Left ventricle myocardium inferior (tissue), 1 donor: ENCODE measurements at regions not wholly inside any gene's neighbourhood (a gene's known extent, or its start where the extent isn't known, plus 50 kb on each side); places are given as distances from the start of the nearest gene placed in this dataset.
A peak's percentile ranks its signal among the peaks of the same experiment; 100 is the strongest.

Experiments used
- DNase-seq: peaks from one replicate; pipeline ENCODE4 v3.0.0-alpha.2; 2020
- H3K27ac ChIP-seq: fragments of 200-600 bp; replicated peaks from 2 replicates; pipeline ENCODE4 v1.8.0; 2021
- H3K27me3 ChIP-seq: fragments of 200-600 bp; 2 replicates; pipeline ENCODE4 v1.8.0; 2021; ENCODE audit warnings: low read depth
- H3K36me3 ChIP-seq: fragments of 200-600 bp; 2 replicates; pipeline ENCODE4 v1.8.0; 2021
- H3K4me1 ChIP-seq: fragments of 200-600 bp; 2 replicates; pipeline ENCODE4 v1.8.0; 2021
- H3K4me3 ChIP-seq: fragments of 200-600 bp; 2 replicates; pipeline ENCODE4 v1.8.0; 2021; ENCODE audit warnings: mild to moderate bottlenecking, moderate library complexity
- H3K9me3 ChIP-seq: fragments of 200-600 bp; replicated peaks from 2 replicates; pipeline ENCODE4 v1.8.0; 2021
- CTCF ChIP-seq: fragments of 200-600 bp; IDR thresholded peaks from 2 replicates; pipeline ENCODE4 v1.8.0; 2021; ENCODE audit warnings: antibody characterized with exemption, mild to moderate bottlenecking, borderline replicate concordance
- intact Hi-C: fragments of 100-400 bp; cut with micrococcal nuclease; formaldehyde crosslinking; loops from one replicate; pipeline ENCODE4 v1.11.0; 2022
- donor health status: DM: no; HTN: yes; CAD: no; lungs with severe emphysema.

- Histone ChIP-seq H3K27me3 (no peaks in the 10 kb centered on the region), H3K36me3 (no peaks in the 10 kb centered on the region), H3K27ac (no peak overlapping the region), H3K4me3 (no peak overlapping the region), H3K9me3 (no peaks in the 10 kb centered on the region), H3K4me1 (no peaks in the 10 kb centered on the region)
- TF ChIP-seq CTCF, result no peak
- intact Hi-C loops, result no loop called here
- no peak for DNase-seq
Measured at GRCh38 chr6:119986934-119987549, 637.5 kb upstream of the MAN1A1 start.

GRCh38 chr6:119985952-119986736 lies 636.6 kb upstream of the MAN1A1 start:
- Histone ChIP-seq H3K9me3 (no peaks in the 10 kb centered on the region), H3K4me1 (no peaks in the 10 kb centered on the region), H3K4me3 (no peak overlapping the region), H3K27me3 (no peaks in the 10 kb centered on the region), H3K36me3 (no peaks in the 10 kb centered on the region), H3K27ac (no peak overlapping the region)
- intact Hi-C loops, result no loop called here
- no peak for DNase-seq
- TF ChIP-seq CTCF, result no peak

- Histone ChIP-seq H3K9me3 (no peaks in the 10 kb centered on the region), H3K27ac (no peak overlapping the region), H3K4me3 (no peak overlapping the region), H3K27me3 (no peaks in the 10 kb centered on the region), H3K4me1 (no peaks in the 10 kb centered on the region), H3K36me3 (no peaks in the 10 kb centered on the region)
- TF ChIP-seq CTCF, result no peak
- intact Hi-C loops, result no loop called here
- no peak for DNase-seq
Measured at GRCh38 chr6:119980802-119981201, 631.2 kb upstream of the MAN1A1 start.

GRCh38 chr6:119979862-119980261 lies 630.3 kb upstream of the MAN1A1 start:
- Histone ChIP-seq H3K27ac (no peak overlapping the region), H3K4me1 (no peaks in the 10 kb centered on the region), H3K4me3 (no peak overlapping the region), H3K9me3 (no peaks in the 10 kb centered on the region), H3K27me3 (no peaks in the 10 kb centered on the region), H3K36me3 (no peaks in the 10 kb centered on the region)
- DNase-seq, result no peak
- intact Hi-C loops, result no loop called here
- no peak for TF ChIP-seq CTCF

GRCh38 chr6:119978274-119978889 lies 628.8 kb upstream of the MAN1A1 start:
- intact Hi-C loops, result no loop called here
- DNase-seq, result no peak
- H3K27me3 ChIP-seq, result no peaks in the 10 kb centered on the region
- H3K4me3 ChIP-seq, result no peak overlapping the region
- H3K36me3 ChIP-seq, result no peaks in the 10 kb centered on the region
- H3K27ac ChIP-seq, result no peak overlapping the region
- H3K4me1 ChIP-seq, result no peaks in the 10 kb centered on the region
- no peaks in the 10 kb centered on the region for H3K9me3 ChIP-seq
- TF ChIP-seq CTCF, result peak; percentile 55
